Activated effector memory CD4-positive, alpha-beta T cell treated with anti-CD3 and anti-CD28 coated beads, Interleukin-2, amount 50 U/mL, for 16 hours (primary cell): ENCODE measurements at regions not wholly inside any gene's neighbourhood (a gene's known extent, or its start where the extent isn't known, plus 50 kb on each side); places are given as distances from the start of the nearest gene placed in this dataset.

Source experiments
- DNase-seq: peaks from one replicate; pipeline ENCODE4 v3.0.0-alpha.2; 2020

DNA sequence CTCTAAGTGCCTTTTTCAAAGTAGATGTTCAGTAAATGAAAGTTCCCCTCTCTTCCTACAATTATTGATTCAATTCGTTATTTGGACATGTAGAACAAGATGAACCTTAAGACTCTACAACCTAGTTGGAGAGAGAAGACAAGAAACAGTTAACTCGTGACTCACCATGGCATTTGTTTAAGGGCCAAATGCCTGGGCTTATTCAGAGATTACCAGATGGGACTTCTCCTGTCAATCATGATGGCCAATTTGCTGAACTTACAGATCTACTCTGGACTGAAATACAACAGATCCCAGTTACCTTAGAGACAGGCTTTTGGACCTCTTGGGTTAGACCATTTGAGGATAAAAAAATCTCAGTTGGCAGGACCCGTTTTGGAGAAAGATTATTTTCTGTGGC, 93.5 kb downstream of the C1orf94 start:
- DNase-seq = no peak

DNA sequence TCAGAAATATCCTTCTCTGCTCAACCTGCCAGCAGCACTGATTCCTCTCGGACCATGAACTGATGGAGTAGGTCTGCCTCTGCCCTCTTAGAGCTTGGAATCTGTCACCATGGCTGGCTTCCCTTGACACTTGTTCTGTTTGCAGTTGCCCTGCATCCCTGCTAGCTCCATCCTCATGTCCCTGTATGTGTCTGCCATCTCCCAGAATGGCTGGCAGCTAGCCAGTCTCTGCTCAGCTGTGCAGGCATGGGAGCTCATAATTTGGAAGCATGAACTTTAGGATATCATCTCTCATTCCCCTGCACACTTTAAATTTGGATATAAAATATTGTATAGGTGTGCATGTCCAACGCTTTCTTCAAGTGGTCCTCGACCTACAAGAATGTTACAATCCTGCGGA, 95.4 kb downstream of the C1orf94 start:
- DNase-seq = no peak

DNA sequence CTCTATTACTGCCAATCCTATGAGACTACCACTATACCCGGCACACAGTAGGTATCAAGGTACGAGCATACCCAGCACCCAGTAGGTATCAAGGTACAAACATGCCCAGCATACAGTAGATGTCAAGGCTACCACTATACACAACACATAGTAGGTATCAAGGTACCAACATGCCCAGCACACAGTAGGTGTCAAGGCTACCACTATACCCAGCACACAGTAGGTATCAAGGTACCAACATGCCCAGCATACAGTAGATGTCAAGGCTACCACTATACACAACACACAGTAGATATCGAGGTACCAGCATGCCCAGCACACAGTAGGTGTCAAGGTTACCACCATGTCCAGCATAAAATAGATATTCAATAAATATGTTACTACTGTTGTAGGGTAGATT, 98.4 kb downstream of the C1orf94 start:
- no peak for DNase-seq

DNA sequence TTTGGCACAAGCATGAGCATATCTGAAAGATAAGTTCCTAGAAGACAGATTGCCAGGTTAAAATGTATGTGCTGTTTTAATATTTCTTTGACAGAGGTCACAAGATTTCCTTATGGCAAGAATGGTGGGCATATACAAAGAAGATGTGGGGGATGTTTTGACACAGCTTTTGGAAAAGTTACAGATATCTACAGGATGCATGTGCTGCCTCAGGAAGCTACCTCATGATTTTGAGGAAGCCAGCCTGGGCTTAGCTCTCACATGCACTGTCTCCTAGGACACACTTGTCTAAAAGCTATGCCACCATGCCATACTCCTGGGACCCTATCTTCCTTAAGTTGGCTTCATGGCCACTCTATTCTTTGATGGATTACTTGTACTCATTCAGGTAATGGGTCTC, 99.9 kb downstream of the C1orf94 start:
- no peak for DNase-seq

DNA sequence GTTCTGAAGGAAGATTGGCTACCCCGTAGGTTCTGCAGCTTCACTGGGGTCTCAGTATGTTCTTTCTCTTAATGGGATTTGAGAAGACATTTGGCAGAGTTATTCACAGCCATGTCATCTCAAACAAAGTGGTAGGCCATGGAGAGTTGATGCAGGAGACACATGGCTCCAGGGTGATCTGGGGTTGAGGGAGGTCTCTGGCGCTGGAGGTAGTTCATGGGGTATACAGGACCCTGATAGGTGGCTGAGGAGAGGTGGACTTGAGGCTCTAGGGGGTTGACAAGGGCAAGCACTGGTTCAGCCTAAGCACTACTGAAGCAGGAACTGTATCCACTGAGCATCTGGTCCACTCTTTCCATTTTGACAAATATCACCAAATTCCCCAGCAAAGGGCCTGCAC, 100.4 kb downstream of the C1orf94 start:
- DNase-seq = no peak

DNA sequence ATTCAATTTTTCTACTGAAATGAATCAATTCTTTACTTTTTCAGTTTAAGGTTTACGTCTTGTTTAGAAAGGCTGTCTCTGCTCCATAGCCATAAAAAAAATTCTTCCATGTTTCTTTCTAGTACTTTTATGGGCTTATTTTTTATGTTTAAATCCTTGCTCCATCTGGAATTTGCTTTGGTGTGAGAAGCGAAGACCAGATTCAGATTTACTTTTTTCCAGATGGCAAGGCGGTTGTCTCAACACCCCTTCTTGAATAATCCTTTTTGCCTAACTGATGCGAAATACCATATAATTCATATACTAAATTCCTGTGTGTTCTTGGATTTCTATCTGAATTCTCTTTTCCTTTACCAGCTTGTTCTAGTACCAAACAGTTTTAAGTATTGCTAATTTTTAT, 101.5 kb downstream of the C1orf94 start:
- DNase-seq = no peak

DNA sequence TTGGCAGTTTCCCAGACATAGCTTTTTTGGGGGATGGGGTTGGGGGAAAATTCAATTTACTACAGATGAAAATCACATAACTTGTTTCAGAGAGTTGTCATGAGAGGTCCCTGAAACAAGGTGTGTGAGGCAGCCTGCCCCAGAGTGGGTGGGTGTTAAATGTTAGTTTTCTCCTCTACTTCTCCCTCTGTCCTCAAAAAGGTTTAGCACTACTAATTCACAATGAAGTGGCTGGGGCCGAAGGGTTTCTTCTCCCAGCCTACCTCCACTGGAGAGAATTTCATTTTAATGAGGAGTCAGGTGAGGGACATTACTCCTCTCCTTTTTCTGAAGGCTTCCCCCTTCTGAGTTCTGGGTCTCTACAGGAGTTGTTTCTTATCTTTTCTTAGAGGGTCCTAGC, 103.3 kb downstream of the C1orf94 start:
- DNase-seq = no peak

DNA sequence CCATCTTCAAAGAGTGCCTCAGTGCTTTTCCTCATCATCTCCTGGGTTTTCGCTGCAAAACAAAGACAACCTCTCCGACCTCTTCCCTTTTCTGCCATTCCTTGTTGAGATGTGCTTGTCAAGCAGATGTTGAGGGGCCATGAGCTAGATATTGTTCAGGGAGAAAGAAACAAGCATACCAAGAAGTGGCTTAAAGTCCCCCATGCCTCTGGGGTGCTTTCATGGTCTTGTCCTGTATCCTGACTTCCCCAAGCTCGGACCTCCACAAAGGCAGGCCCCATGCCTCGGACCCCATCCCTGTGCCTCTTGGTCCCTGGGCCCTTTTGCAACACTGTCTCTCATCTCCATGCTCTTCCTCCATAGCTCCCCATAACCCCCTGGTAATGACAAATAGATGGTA, 103.8 kb downstream of the C1orf94 start:
- DNase-seq = no peak

DNA sequence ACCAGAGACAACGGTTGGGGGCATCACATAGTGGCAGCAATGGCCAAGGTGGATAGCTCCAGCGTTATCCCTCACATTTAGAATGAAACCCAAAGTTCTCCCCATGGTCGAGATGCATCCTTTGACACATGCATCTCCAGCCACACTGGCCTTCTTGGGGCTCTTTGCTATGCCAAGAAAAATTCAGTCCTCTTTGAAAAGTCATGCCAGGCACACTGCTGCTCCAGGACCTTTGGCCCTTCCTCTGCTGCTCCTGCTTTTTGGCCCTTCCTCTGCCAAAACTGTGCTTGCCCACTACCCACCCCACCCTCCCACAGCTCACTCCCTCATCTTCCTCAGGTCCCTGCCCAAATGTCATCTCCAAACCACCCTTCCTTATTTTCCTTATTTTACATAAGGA, 106.4 kb downstream of the C1orf94 start:
- DNase-seq = no peak

DNA sequence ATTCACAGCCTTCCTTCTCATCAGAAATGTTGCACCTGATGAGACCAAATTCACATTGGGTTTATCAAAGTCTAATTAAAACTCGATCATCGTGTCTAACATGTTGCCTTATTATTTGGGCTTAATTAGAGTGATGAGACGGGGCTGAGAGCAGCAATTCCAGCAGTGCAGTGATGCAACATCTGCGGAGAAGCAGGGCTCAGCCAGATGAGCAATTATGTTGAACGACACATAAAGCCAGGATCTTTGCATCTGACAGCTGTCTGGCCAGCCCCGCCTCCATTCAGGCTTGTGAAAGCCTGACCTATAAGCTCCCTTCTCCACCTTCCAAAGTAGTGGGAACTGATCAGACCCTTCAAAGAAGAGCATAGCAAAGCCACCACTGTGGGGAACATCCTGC, 109.8 kb downstream of the C1orf94 start:
- no peak for DNase-seq

DNA sequence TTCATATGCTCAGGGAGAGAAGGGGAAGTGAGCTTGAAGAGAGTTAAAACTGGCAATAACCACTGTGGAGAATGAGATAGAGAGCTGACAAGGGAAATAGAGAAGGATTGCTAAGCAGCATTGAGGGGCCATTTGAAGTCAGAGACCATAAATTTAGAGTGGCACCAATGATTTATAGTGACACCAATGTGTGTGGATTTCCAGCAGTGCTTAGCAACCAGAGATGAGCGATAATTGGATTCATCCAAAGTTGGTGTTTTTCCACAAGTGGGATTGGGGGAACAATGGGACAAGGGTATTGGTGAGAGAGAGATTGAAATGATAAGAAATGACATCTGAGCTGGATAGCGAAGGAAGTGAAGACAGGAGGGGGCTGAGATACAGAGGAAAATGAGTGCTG, 114.1 kb downstream of the C1orf94 start:
- no peak for DNase-seq

DNA sequence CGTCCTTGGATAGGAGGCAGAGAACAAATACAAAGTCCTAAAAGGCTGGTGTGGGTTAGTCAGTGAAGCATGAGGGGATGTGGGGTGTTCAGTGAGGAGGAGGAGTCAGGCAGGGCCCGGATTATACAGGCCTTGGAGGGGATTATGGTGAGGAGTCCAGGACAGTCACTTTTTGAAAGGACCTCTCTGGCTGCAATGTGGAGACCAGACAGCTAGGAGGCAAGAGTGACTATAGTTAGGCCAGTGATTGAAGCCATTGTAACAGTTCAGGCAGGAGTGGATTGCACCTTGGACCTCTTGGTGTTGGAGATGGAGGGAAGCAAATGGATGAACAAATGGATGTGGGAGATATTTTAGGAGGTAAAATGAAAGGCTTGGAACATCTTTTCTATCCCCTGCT, 115.8 kb downstream of the C1orf94 start:
- DNase-seq = no peak

DNA sequence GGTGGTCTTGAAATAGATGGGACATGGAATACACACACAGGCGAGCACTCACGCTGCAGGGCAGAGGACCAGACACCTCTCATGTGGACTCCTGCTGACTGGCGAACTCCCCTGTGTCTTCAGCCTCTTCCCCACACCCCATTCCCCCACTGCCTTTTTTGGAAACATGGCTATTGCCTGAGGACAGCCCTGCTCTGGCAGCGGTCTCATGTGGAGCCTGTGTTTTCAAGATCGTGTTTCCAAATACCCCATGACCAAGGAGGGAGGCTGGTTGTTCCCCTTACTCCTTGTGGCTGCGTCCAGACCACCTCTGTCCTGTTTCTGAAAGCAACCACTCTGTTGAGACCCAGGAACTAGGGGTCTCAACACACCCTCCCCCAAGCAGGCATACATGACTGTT, 119.4 kb downstream of the C1orf94 start:
- no peak for DNase-seq

DNA sequence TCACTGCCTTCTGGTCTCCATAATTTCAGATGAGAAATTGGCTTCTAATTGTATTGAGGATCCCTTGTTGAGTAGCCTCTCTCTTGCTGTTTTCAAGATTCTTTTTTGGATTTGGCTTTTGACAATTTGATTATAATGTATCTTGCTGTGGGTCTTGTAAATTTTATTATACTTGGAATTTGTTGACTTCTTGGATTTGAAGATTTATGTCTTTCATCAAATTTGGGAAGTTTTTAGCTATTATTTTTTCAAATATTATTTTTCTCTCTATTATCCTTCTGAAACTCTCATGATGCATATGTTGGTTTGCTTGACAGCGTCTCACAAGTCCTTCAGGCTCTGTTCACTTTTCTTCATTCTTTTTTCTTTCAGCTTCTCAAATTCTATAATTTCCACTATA, 126.1 kb downstream of the C1orf94 start:
- DNase-seq = no peak

DNA sequence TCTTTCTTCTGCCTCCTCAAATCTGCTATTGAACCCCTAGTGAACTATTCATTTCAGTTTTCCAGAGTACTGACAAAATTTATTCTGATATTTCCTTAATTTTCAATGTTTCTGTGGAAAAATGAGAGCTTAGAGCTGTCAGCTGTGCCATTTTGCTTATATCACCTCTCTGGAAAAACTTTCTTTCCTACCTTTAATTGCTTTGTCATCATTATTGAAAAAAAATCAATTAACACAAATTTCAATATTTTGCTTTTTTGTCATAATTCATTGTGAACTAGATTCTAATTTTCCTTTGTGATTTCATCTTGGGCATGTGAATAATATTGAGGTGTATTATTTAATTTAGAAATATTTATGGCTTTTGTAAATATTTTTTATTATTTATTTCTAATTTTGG, 126.5 kb downstream of the C1orf94 start:
- DNase-seq = no peak

DNA sequence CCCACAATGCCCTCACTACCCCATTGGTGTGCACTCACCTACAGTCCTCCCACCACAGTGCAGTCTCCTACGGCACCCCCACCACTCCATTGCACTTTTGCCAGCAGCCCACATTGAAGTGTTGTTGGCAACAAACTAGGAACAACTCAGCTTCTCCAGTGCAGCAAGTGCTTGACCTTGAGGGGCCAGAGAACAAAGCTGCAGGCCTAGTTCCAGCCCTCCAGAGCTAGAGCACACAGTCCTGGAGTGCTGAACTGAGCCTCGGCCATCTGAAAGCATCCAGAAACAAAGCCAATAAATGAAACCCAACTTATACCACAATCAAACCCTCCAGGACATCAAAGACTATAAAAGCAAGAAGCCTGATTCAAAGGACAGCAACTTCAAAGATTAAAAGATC, 129.9 kb downstream of the C1orf94 start:
- DNase-seq = no peak

DNA sequence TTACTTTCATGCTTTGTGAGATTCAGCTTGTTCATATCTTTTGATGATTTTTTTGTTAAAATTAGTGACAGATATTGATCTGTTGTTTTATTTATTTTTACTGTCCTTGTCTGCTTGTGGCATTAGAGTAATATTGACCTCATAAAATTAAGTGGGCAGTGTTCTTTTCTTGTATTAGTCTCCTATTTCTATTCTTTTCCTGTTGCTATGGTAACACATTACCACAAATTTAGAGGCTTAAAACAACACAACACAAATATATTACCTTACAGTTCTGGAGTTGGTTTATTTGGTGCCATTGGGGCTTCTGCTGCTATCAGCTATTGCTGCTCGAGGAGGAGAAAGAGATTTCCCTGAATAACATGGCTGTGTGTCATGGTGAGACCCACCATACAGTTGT, 135.7 kb downstream of the C1orf94 start:
- no peak for DNase-seq

DNA sequence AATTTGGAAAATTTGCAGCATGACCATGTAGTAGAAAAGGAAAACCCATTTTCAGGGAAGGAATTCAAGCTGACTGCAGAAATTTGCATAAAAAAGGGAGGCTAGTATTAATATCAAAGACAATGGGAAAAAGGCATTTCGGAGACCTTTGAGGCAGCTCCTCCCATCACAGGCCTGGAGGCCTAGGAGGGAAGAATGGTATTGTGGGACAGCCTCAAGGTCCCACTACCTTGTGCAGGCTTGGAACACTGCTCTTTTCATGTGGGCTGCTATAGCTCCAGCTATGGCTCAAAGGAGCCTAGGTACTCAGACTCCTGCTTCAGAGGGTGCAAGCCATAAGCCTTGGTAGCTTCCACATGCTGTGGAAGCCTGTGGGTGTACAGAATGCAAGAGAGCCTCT, 139.3 kb downstream of the C1orf94 start:
- DNase-seq = no peak

DNA sequence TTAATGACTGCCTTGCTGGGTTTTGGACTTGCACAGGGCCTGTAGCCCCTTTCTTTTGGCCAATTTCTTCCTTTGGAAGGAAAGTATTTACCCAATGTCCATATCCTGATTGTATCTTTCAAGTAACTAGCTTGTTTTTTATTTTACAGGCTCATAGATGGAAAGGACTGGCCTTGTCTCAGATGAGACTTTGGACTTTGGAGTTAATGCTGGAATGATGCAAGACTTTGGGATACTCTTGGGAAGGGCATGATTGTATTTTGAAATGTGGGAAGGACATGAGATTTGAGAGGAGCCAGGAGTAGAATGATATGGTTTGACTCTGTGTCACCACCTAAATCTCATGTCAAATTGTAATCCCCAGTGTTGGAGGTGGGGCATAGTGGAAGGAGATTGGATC, 140.1 kb downstream of the C1orf94 start:
- no peak for DNase-seq

DNA sequence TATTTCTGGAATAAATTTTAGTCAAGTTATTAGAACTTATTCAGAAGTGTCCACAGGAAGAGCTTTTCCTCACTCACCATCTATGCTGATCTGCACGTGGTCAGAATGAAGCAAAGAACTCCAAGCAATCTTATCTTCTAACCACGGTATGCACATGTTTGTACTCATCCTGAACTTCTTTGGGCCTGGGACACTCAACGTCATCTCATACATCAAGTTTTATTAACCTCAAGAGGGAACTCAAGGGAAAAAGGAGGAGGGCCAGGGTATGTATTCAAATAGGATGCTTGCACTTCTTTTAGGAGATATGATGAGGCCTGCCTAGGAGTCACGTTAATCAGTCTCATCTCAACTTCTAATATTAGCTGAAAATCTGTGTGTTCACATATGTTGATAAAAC, 142.5 kb downstream of the C1orf94 start:
- no peak for DNase-seq

DNA sequence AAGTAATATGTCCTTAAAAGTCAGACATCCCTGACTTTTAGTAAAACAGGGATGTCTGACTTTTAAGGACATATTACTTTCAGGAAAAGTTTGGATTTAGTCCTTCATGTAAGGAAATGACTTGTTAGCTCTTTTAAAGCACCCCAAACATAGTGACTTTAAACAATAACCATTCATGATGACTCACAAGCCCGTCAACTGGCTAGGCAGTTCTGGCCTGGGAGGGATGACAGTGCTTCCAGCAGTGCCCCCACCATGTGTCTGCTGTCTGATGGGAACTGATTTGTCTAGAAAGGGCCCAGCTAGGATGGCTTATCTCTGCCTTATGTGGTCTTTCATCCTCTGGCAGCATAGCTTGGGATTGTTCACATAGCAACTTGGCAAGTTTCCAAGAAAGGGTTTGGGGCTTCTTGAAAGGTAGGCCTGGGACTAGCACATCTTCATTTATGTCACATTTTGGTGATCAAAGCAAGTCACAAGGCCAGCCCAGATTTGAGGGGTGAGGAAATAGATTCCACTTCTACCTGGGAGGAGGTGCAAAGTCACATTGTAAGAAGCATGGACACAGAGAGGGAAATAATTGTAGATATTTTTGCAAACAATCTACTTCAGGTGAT, 143.5 kb downstream of the C1orf94 start:
- no peak for DNase-seq

DNA sequence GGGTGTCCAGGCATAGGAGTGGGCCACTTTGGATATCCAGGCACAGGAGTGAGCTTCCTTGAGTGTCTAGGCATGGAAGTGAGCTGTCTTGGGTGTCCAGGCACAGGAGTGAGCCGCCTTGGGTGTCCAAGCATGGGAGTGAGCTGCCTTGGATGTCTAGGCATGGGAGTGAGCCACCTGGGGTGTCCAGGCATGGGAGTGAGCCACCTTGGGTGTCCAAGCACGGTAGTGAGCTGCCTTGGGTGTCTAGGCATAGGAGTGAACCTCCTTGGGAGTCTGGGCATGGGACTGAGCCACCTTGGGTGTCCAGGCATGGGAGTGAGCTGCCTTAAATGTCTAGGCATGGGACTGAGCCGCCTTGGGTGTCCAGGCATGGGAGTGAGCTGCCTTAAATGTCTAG, 146.3 kb downstream of the C1orf94 start:
- DNase-seq = no peak

DNA sequence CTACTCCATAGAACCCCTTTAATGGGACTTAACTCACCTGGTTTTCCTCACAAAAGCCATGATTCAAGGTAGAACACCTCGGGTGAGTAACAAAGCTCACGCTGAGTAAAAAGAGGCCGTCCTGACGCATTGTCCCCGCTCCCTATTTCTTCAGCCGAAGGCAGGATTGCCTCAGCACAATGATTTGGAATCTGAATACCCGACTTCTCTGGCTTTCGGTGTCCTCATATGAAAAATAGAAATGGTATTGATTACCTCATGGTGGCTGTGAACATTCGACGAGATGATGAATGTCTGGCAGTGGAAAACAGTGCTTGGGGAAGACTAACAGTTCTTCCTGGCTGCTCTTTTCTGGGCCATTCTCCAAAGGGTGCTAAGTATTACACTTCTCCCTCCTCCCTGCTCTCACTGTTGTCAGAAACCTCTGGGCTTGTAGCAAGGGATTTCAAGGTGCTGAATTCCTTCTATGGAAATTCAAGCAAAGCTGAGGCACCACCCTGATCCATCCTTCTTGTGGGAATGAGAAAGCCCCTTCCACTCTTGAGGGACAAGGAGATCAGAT, 148.3 kb downstream of the C1orf94 start:
- no peak for DNase-seq

DNA sequence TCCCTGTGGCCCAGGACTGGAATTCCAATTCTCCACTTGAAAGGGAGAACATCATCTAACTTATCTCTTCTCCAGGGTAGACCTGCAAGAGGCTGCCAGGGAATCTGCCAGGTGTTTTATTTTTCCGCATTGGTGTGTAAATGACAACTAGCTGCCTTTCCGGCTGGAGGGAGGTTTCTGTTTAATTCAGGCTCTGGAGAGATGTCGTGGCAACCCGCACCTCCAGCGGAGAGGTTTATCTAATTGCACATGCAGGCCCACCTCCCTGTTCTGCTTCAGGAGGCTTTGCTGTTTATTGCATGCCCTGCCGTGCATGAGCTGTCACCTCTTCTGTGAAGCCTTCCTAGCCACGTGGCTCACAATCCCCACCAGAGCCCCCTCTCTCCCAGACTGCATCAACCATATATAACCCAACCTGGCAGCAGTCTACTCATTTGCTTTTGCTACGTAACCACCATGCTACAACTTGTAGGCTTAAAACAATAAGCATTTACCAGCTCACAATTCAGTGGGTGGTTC, 151.6 kb downstream of the C1orf94 start:
- no peak for DNase-seq

DNA sequence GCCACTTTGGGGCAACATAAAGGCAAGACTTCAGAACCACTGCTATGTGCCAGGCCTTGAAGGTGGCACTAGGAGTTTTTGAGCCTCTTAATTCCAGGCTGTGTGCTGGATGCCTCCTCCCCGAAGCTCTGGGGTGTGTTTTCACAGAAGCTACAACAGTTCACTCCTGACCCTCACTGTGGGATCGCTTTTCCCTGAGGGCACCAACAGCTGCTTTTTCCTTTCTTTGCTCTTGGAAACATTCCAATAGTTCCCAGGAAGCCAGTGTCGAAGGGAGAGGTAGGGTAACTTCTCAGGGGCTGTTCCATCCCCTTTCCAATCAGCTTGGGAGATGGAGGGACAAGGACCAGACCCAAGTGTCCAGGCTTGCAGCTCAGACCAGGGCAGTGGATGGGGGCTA, 153.4 kb downstream of the C1orf94 start:
- no peak for DNase-seq
